ENCODE measurements at regions not wholly inside any gene's neighbourhood (a gene's known extent, or its start where the extent isn't known, plus 50 kb on each side); places are given as distances from the start of the nearest gene placed in this dataset.
"Not testable (repeated sequence)": the region's sequence is repeated elsewhere in the genome, so short reads cannot be mapped to it uniquely, and the experiment has no call there.

DNA sequence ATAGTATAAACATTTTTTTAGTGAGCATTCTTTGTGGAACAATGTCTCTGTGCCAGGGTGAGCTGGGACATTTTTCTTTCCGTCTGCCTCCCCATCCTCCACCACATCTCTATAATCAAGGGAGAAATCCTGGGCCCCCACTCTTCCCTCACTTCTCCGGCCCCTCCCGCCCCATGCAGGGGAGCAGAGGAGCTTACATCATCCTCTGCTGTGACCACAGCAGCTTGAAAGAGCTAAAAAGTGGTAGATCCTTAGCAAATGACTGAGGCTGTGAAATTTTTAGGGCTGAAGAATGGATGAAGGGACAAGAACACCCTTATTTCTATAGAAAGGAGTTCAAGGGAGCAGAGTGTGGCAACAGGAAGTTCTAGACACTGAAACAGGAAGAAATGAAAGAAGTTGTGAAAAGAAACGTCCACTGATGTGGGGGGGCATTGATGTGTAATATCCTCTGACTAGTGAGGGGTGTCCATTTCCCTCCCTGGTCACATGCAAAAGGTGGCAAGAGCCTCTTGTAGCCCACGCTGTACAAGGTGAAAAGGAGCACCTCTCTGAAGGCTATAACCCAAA lies 380.3 kb upstream of the JARID2 start:
- no peak for ATAC-seq

GRCh38 chr6:14867802-14868201 lies 378.1 kb upstream of the JARID2 start:
- no peak for ATAC-seq

DNA sequence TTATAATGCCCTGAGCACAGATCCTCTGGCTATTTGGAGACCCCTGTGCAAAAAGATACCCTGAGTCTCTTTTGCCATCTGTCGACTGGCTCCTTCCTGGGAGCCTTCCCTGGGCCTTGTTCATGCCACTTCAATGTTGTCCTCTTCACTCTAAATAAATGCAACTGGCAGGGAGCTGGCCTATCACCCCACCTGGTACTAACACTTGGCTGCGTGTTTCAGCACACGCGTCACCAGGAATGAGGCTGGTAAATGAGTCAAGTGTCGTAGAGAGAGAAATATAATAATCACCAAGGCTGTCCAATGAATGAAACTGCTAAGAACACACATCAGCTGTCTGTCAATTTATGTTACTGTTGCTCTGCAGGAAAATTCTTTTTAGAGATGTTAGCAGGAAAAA lies 374.6 kb upstream of the JARID2 start:
- no peak for ATAC-seq

- no peak for ATAC-seq
Observed at GRCh38 chr6:14873101-14873500, 372.8 kb upstream of the JARID2 start.

DNA sequence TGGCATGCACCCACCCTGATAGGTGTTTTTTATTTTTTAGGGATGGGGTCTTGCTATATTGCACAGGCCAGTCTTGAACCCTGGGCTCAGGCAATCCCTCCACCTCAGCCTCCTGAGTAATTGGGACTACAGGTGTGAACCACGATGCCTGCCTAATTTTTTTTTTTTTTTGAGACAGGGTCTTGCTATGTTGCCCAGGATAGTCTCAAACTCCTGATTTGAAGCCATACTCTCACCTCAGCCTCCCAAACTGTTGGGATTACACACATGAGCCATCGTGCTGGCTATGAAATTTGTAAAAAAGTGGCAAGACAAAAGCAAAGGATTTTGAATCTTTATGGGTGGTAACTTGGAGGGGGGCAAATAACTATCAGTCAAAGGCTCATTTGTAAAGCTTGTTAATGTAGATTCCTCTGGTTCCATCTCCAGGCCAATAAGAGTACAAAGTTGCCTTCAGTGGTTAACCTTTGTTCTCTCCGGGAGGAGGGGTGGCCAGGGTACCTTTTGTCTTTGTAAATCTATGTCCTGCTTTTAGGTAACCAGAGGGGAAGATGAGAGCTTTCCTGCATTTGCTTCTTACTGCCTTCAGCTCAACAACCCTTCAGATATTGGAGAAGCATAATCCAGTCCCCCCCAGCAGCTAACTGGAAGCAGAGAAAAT lies 372.0 kb upstream of the JARID2 start:
- no peak for ATAC-seq

DNA sequence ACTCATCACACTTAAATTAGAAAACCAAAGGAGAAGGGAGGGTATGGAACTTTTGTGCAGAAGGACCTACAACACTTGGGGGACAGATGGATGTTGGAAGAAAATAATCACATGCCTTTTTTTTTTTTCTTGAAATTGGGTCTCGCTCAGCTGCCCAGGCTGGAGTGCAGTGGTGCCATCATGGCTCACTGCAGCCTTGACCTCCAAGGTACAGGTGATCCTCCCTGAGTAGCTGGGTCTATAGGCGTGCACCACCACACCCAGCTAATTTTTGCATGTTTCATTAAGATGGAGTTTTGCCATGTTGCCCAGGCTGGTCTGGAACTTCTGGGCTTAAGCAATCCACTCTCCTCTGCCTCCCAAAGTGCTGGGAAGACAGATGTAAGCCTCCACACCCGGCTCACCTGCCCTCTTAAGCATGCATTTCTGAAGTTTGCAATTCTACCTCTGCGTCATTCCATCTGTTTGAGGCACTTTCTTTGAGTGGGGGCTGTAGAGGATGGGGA lies 370.8 kb upstream of the JARID2 start:
- ATAC-seq: no peak

DNA sequence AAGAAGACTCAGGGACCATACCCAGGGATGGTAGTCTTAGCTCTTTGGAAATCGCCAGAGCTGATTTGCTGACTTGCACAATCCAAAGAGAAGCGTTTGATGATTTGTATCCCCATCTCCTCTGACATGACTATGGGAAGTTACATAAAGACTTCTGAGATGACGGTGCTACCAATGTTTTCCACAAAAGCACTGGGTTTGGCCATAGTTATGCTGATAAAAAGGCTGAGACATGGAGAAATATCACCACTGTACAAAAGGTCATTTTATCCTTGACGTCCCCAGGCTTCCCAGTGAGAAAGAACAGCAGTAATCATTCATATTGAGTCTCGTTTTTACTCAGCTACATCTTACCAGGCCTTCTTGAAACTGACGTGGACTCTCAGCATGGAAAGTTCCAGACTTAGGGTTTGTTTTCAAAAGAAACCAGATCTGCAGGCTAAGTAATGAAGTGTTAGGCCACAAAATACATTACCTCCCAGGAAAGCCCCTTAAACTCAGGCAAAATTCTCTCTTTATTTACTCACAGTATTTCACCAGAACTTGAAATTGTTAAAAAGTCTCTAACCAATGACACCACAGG lies 370.3 kb upstream of the JARID2 start:
- ATAC-seq: no peak

GRCh38 chr6:14876778-14877613 lies 368.9 kb upstream of the JARID2 start:
- ATAC-seq: peak; percentile 88

DNA sequence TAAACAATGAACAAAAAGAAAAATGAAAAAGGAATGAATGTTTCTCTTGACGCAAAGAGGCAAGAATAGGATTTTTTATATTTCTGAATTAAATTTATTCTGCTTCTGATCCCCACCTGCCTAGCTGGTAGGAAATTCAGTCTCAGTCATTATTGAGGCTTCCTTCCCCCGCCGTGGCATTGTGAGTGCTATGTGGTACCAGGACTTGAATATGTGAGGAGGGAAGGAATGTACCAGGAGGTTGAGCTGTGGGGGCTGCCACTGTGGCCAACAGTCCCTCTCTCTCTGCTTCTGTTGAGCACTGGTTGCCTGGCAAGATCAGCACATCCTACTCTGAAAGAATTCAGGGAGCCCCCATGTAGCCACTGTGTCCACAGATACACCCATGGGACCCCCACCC lies 368.1 kb upstream of the JARID2 start:
- ATAC-seq: no peak

GRCh38 chr6:14880052-14880451 lies 365.8 kb upstream of the JARID2 start:
- no peak for ATAC-seq

DNA sequence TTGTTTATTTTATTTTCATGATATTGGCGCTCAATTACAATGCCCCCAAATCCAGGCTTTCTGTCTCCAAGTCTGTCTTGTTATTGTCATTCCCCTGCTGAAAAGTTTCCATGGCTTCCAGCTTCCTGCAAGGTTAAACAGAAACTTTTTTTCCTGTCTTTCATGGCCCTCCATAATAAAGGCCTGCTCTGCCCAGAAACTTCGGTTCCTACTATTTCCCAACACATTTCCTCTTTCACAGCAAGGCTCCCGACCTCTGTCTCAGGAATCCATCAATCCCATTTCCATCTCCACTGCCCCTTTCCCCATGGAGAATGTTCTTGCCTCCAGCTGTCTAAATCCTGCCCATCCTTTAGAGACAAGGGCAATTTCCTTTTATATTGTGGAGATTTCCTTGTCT lies 365.2 kb upstream of the JARID2 start:
- no peak for ATAC-seq

DNA sequence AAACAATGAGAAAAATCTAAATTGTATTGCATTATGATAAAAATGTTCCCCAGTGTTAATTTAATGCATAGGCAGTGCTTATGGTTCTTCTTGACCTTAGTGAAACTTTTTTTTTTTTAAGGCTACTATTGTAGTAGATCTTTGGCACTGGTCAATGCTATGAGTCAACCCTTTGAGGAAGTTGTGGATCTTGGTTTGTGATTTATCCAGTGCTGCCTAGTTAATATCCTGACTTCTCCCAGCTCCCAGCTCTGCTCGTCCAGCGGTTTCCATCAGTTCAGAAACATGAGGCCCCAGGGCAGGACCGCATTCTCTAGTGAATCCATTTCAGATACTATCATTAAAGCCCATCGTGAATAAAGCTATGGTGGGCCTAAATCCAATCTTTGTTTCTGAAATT lies 364.5 kb upstream of the JARID2 start:
- peak; percentile 50 for ATAC-seq

DNA sequence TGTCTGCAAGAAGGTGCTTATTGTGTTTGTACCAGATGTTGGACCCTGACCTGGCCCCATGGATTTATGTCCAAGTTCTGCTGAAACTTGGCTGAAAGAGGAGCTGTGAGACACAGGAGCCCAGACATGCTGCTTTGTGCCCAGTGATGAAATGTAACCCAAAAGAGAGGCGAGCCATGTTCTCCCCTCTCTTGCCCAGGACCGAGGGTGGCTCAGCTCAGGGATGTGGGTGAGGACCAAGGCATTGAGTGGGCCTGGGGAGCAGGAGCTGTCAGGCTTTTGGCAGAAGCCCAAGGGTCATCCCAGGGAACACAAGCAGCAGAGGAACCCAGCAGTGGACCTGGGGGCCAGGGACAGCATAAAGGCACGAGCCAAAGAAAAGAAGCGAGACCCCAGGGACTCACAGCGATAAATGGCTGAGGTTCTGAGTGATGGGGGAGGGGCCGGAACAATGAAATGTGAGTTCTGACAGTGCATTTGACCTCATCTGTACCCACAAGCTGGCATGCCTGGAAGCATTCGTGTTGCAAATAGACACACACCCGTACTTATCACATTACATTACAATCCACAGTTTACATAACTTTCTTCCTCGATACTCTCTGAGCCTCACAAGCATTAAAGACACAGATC lies 363.4 kb upstream of the JARID2 start:
- no peak for ATAC-seq

DNA sequence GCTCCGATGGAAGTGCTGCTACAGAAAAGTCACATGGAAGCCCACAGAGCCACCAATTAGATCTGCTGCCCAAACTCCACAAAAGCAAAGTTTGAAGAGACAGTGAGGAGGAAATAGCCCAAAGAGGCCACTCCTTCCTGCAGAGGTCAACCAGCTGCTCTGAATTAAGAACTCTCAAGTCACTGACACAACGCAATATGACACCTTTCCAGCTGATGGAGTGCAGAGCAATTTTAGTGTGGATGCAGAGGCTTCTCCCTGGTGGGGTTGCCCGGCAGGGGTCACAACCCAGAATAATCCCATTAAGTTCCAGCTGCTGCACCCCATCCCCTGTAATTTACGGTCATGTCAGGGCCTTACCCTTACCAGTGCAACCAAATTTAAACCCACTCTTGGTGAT lies 361.9 kb upstream of the JARID2 start:
- ATAC-seq: no peak

- no peak for ATAC-seq
Observed at GRCh38 chr6:14885498-14885897, 360.4 kb upstream of the JARID2 start.

DNA sequence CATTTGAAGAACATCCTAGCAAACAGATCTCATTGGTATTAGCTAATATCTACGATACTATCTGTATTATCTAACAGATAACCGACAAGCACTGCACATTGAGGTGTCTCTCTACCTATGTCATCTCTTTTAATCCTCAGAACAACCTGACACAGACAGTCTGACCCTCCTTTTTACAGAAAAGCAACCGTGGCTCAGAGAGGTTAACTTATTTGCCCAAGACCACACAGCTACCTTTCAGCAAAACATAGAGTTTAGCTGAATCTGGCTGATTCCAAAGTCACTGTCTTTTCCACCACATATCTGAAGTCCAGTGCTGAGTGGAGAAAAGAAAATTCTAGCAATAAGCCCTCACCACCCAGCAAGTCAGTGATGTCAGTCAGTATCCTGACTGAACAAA lies 358.7 kb upstream of the JARID2 start:
- no peak for ATAC-seq

DNA sequence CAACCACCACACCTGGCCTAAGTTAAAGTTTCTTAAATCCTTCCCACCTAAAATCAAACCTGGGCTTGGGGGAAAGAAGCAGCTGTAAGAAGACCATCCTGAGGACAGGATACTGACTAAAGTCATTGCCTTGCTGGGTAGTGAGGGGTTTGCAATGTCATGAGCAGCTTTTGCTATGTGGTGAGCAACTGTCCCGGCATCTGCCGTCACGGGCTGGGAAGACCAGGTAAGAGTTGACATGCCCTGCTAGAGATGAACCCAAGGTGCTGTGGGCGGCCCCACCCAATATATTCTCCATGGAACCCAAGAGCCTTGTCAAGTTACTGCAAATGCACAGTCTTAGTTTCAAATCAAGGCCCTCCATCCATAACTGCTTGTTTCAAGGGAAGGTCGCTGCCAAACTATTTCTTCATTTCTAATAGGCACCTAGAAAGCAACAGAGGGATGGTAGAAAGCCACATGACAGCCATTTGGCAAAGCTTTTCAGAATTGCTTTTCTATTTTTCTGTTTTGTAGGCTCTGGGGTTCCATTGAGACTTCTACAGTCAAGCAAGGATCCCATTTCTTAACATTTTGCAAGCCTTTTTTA lies 357.8 kb upstream of the JARID2 start:
- no peak for ATAC-seq

GRCh38 chr6:14888575-14889000 lies 357.3 kb upstream of the JARID2 start:
- ATAC-seq: no peak

DNA sequence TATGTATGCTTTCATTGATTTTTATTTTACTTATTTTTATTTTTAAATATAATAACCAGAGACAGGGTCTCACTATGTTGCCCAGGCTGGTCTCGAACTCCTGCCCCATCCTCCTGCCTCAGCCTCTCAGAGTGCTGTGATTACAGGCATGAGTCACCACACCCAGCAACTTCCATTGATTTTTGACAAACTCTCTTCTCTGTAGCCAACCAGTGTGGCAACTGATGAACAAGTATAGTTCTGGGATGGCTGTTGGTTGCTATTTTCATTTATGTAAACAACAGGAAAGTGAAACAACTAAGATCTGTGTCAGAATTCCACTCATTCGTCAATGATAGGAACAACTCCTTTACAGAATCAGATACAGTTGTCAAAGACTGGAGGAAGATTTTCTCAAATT lies 356.7 kb upstream of the JARID2 start:
- no peak for ATAC-seq

- no peak for ATAC-seq
Observed at GRCh38 chr6:14889611-14890593, 356.0 kb upstream of the JARID2 start.

DNA sequence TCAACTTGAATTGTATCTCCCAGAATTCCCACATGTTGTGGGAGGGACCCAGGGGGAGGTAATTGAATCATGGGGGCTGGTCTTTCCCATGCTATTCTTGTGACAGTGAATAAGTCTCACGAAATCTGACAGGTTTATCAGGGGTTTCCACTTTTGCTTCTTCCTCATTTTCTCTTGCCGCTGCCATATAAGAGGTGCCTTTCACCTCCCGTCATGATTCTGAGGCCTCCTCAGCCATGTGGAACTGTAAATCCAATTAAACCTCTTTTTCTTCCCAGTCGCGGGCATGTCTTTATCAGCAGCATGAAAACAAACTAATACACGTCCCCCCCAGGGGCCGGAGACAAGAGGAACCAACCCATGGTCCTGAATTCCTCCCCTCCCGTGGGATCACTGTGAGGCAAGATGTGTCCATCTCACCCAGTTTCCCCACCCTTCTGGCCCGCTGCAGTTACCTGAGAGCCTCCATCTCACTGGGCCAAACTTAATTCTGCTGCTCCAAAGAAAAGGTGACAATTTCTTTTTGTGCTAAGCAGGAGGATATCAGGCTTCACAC lies 354.0 kb upstream of the JARID2 start:
- not testable (repeated sequence) for ATAC-seq

Data from esophagus mucosa (tissue), 1 donor.